ENCODE measurements at regions not wholly inside any gene's neighbourhood (a gene's known extent, or its start where the extent isn't known, plus 50 kb on each side); places are given as distances from the start of the nearest gene placed in this dataset.

GRCh38 chr5:112552791-112553190 lies 133.7 kb upstream of the EPB41L4A start:
- Histone ChIP-seq H3K4me3 (ENCODE audit: low read depth, low read length) (no peak overlapping the region), H3K27me3 (replicated peaks; ENCODE audit: control insufficient read depth, insufficient read depth, low read length) (no peaks in the 10 kb centered on the region), H3K36me3 (ENCODE audit: control insufficient read depth, insufficient read depth, low read length) (no peaks in the 10 kb centered on the region), H3K4me1 (no peaks in the 10 kb centered on the region), H3K9me3 (no peaks in the 10 kb centered on the region)
- peaks cover 6% of the 10 kb centered on the region for H3K27me3 Mint-ChIP-seq (ENCODE audit: insufficient read depth, unreplicated experiment)
- no peak for DNase-seq
- H3K27ac Mint-ChIP-seq (ENCODE audit: unreplicated experiment), result no peak overlapping the region
- no peak overlapping the region for H3K4me3 Mint-ChIP-seq (ENCODE audit: unreplicated experiment)
- H3K9me3 Mint-ChIP-seq (ENCODE audit: unreplicated experiment), result no peaks in the 10 kb centered on the region
- POLR2A ChIA-PET, result no interaction called here
- no peak for TF ChIP-seq CTCF (IDR thresholded peaks at IDR 0.05; ENCODE audit: insufficient read depth in 1 of 2, low read depth in 1 of 2, low read length in 1 of 2, severe bottlenecking in 1 of 2, unreplicated experiment in 1 of 2)
- BruUV-seq (replicated peaks), result no TSS peak
- no peaks in the 10 kb centered on the region for H3K36me3 Mint-ChIP-seq (ENCODE audit: insufficient read depth, unreplicated experiment)
- no peaks in the 10 kb centered on the region for H3K4me1 Mint-ChIP-seq (ENCODE audit: low read depth, unreplicated experiment)
- intact Hi-C loops (cut with micrococcal nuclease; ENCODE audit: unreplicated experiment), result loop anchor here (10.0 kb wide), 1 partner anchor 372 kb away; the partner anchor contains the start of gene REEP5
- CTCF ChIA-PET, result interaction anchor here (1.8 kb wide), 1 partner anchor 296 kb away, joined by 6 read pairs; no protein-coding TSS in a partner anchor

- Histone ChIP-seq H3K4me3 (ENCODE audit: low read depth, low read length) (no peak overlapping the region), H3K4me1 (no peaks in the 10 kb centered on the region), H3K27me3 (replicated peaks; ENCODE audit: control insufficient read depth, insufficient read depth, low read length) (no peaks in the 10 kb centered on the region), H3K9me3 (no peaks in the 10 kb centered on the region), H3K36me3 (ENCODE audit: control insufficient read depth, insufficient read depth, low read length) (no peaks in the 10 kb centered on the region)
- Mint-ChIP-seq H3K4me1 (ENCODE audit: low read depth, unreplicated experiment) (no peaks in the 10 kb centered on the region), H3K4me3 (ENCODE audit: unreplicated experiment) (no peak overlapping the region), H3K9me3 (ENCODE audit: unreplicated experiment) (no peaks in the 10 kb centered on the region), H3K27me3 (ENCODE audit: insufficient read depth, unreplicated experiment) (peaks cover 6% of the 10 kb centered on the region), H3K27ac (ENCODE audit: unreplicated experiment) (no peak overlapping the region), H3K36me3 (ENCODE audit: insufficient read depth, unreplicated experiment) (no peaks in the 10 kb centered on the region)
- ChIA-PET CTCF (no interaction called here), POLR2A (no interaction called here)
- no peak for TF ChIP-seq CTCF (IDR thresholded peaks at IDR 0.05; ENCODE audit: insufficient read depth in 1 of 2, low read depth in 1 of 2, low read length in 1 of 2, severe bottlenecking in 1 of 2, unreplicated experiment in 1 of 2)
- intact Hi-C loops (cut with micrococcal nuclease; ENCODE audit: unreplicated experiment), result loop anchor here (10.0 kb wide), 1 partner anchor 370 kb away; the partner anchor contains the start of gene REEP5
- BruUV-seq (replicated peaks), result no TSS peak
- no peak for DNase-seq
Measured at GRCh38 chr5:112554101-112554977, 135.3 kb upstream of the EPB41L4A start.

- Histone ChIP-seq H3K9me3 (no peaks in the 10 kb centered on the region), H3K27me3 (replicated peaks; ENCODE audit: control insufficient read depth, insufficient read depth, low read length) (no peaks in the 10 kb centered on the region), H3K36me3 (ENCODE audit: control insufficient read depth, insufficient read depth, low read length) (no peaks in the 10 kb centered on the region), H3K4me1 (no peaks in the 10 kb centered on the region), H3K4me3 (ENCODE audit: low read depth, low read length) (no peak overlapping the region)
- Mint-ChIP-seq H3K4me1 (ENCODE audit: low read depth, unreplicated experiment) (no peaks in the 10 kb centered on the region), H3K27ac (ENCODE audit: unreplicated experiment) (no peak overlapping the region), H3K27me3 (ENCODE audit: insufficient read depth, unreplicated experiment) (peaks cover 6% of the 10 kb centered on the region), H3K36me3 (ENCODE audit: insufficient read depth, unreplicated experiment) (no peaks in the 10 kb centered on the region), H3K9me3 (ENCODE audit: unreplicated experiment) (no peaks in the 10 kb centered on the region), H3K4me3 (ENCODE audit: unreplicated experiment) (no peak overlapping the region)
- intact Hi-C loops (cut with micrococcal nuclease; ENCODE audit: unreplicated experiment), result loop anchor here (10.0 kb wide), 1 partner anchor 370 kb away; the partner anchor contains the start of gene REEP5
- POLR2A ChIA-PET, result interaction anchor here (0.6 kb wide), 1 partner anchor 389 kb away, joined by 3 read pairs; no protein-coding TSS in a partner anchor
- CTCF ChIA-PET, result no interaction called here
- BruUV-seq (replicated peaks), result no TSS peak
- TF ChIP-seq CTCF (IDR thresholded peaks at IDR 0.05; ENCODE audit: insufficient read depth in 1 of 2, low read depth in 1 of 2, low read length in 1 of 2, severe bottlenecking in 1 of 2, unreplicated experiment in 1 of 2), result no peak
- DNase-seq, result no peak
Measured at GRCh38 chr5:112555197-112555596, 136.1 kb upstream of the EPB41L4A start.
